ENCODE measurements at regions not wholly inside any gene's neighbourhood (a gene's known extent, or its start where the extent isn't known, plus 50 kb on each side); places are given as distances from the start of the nearest gene placed in this dataset.

DNA sequence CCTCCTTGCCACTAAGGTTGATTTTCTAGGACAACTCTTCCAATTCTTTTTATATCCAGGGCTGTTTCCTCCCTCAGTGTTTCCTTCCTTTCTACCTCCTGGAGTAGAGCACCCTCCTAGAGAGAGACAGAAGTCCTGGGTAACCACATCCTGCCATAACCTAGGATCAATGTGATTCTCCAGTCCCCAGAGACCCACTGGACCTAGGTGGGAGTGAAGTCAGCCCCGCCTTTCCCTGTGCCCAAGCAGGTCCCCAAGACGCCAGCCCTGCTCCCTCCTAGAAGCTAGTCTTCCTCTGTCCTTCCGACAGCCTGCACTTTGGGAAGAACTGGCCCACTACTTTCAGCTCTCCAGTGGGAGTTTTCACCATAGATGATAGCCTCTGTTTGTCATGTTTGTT lies 166.8 kb upstream of the PLEKHG7 start:
- TF ChIP-seq POLR2A (IDR thresholded peaks at IDR 0.05; ENCODE audit: low read depth) (no peak), EP300 (IDR thresholded peaks at IDR 0.05) (no peak), POLR2AphosphoS5 (IDR thresholded peaks at IDR 0.05) (no peak)
- TF ChIP-seq, protein P1, sequence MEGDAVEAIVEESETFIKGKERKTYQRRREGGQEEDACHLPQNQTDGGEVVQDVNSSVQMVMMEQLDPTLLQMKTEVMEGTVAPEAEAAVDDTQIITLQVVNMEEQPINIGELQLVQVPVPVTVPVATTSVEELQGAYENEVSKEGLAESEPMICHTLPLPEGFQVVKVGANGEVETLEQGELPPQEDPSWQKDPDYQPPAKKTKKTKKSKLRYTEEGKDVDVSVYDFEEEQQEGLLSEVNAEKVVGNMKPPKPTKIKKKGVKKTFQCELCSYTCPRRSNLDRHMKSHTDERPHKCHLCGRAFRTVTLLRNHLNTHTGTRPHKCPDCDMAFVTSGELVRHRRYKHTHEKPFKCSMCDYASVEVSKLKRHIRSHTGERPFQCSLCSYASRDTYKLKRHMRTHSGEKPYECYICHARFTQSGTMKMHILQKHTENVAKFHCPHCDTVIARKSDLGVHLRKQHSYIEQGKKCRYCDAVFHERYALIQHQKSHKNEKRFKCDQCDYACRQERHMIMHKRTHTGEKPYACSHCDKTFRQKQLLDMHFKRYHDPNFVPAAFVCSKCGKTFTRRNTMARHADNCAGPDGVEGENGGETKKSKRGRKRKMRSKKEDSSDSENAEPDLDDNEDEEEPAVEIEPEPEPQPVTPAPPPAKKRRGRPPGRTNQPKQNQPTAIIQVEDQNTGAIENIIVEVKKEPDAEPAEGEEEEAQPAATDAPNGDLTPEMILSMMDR (IDR thresholded peaks at IDR 0.05): no peak
- Histone ChIP-seq H3K4me3 (no peak overlapping the region), H3K27me3 (no peaks in the 10 kb centered on the region), H3K4me1 (peaks cover 6 to 22% (median 14%) of the 10 kb centered on the region in 4 donors), H3K27ac (replicated peaks in 1 of 4) (no peak overlapping the region), H3K9me3 (no peaks in the 10 kb centered on the region), H3K36me3 (no peaks in the 10 kb centered on the region)
- intact Hi-C loops (cut with DNase I): no loop called here
- no peak for DNase-seq (ENCODE audit: extremely low spot score)
- WGBS: 100% methylated on average over 3 of the region's 3 CpGs

DNA sequence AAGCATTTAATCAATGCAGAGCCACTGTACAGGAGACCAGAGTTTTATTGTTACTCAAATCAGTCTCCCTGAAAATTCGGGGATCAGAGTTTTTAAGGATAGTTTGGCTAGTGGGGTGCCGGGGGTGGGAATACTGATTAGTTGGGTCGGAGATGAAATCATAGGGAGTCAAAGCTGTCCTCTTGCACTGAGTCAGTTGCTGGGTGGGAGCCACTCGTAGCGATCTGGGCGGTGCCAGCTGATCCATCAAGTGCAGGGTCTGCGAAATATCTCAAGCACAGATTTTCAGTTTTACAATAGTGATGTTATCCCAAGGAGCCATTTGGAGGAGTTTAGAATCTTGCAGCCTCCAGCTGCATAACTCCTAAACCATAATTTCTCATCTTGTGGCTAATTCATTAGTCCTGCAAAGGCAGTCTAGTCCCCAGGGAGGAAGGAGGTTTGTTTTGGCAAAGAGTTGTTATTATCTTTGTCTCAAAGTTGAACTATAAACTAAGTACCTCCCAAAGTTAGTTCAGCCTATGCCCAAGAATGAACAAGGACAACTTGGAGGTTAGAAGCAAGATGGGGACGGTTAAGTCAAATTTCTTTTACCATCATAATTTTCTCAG lies 169.4 kb upstream of the PLEKHG7 start:
- 87% methylated on average over 8 of the region's 8 CpGs for WGBS
- no peak overlapping the region for H3K4me3 ChIP-seq
- intact Hi-C loops (cut with DNase I): no loop called here

DNA sequence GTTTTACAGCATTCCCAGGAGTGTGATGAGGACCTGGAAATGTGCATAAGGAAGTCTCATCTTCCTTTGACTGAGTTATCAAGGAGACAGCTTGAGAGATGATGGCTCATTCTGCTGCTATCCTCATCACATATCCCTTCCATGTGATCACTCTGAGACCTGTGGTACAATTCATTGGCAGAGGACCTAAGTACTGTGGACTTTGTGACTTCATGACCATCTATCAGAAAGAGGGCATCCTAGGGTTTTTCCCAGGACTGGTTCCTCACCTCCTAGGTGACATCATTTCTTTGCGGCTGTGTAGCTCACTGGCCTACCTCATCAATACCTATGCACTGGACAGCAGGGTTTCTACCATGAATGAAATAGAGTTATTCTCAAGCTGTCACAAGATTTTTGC lies 172.1 kb upstream of the PLEKHG7 start:
- intact Hi-C loops (cut with DNase I): no loop called here
- Histone ChIP-seq H3K27me3 (no peaks in the 10 kb centered on the region), H3K9me3 (no peaks in the 10 kb centered on the region), H3K36me3 (no peaks in the 10 kb centered on the region), H3K4me3 (no peak overlapping the region), H3K4me1 (peaks cover 0 to 4% (median 0%) of the 10 kb centered on the region in 4 donors), H3K27ac (replicated peaks in 1 of 4) (no peak overlapping the region)
- DNase-seq (ENCODE audit: extremely low spot score): no peak
- no peak for TF ChIP-seq POLR2A (IDR thresholded peaks at IDR 0.05; ENCODE audit: low read depth)
- no peak for TF ChIP-seq POLR2AphosphoS5 (IDR thresholded peaks at IDR 0.05)
- TF ChIP-seq EP300 (IDR thresholded peaks at IDR 0.05): no peak
- TF ChIP-seq, protein P1 (IDR thresholded peaks at IDR 0.05): no peak
- WGBS: 85% methylated on average over 1 of the region's 1 CpG

More for the DNA sequence above, 169.4 kb upstream of the PLEKHG7 start:
- TF ChIP-seq, protein P1 (IDR thresholded peaks at IDR 0.05): no peak
- TF ChIP-seq POLR2AphosphoS5 (IDR thresholded peaks at IDR 0.05) (no peak), POLR2A (IDR thresholded peaks at IDR 0.05; ENCODE audit: low read depth) (no peak), EP300 (IDR thresholded peaks at IDR 0.05) (no peak)
- DNase-seq (ENCODE audit: extremely low spot score): no peak
- Histone ChIP-seq H3K36me3 (no peaks in the 10 kb centered on the region), H3K4me1 (peaks cover 0 to 4% (median 0%) of the 10 kb centered on the region in 4 donors), H3K27me3 (no peaks in the 10 kb centered on the region), H3K9me3 (no peaks in the 10 kb centered on the region), H3K27ac (replicated peaks in 1 of 4) (no peak overlapping the region)

DNA sequence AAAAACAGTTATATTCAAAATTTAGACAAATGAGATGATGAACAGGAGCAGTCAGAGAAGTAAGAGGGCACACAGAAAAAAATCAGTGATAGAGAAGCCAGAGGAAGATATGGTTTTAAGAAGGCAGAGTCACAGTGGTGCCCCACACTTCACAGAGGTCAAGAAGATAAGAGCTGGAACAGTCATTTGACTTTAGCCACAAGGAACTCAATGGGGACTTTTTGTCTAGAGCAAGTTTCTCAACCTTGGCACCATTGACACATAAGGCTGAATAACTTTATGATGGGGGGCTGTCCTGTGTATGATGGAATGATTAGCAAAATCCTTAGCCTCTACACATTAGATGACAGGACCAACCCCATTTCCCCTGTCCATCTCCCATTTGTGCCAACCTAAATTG lies 172.8 kb upstream of the PLEKHG7 start:
- no peak for DNase-seq (ENCODE audit: extremely low spot score)
- Histone ChIP-seq H3K36me3 (no peaks in the 10 kb centered on the region), H3K27ac (replicated peaks in 1 of 4) (no peak overlapping the region), H3K27me3 (no peaks in the 10 kb centered on the region), H3K4me3 (no peak overlapping the region), H3K9me3 (no peaks in the 10 kb centered on the region), H3K4me1 (peaks cover 0 to 4% (median 0%) of the 10 kb centered on the region in 4 donors)
- intact Hi-C loops (cut with DNase I): no loop called here
- no peak for TF ChIP-seq POLR2AphosphoS5 (IDR thresholded peaks at IDR 0.05)
- TF ChIP-seq, protein P1 (IDR thresholded peaks at IDR 0.05): no peak
- TF ChIP-seq EP300 (IDR thresholded peaks at IDR 0.05): no peak
- TF ChIP-seq POLR2A (IDR thresholded peaks at IDR 0.05; ENCODE audit: low read depth): no peak

DNA sequence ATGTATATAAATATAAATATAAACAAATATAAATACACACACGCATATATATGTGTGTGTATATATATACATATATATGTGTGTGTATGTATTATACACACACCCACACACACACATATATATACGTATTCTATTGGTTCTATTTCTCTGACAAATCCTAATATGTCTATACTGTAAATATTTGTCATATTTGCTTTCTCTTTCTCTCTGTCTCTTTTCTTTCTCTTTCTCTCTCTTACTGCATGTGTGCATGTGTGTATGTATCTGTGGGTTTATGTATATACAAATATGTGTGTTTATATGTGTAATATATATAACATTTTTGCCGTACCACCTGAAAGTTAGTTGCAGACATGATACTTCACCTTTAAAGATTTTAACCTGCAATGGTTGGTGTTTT lies 174.2 kb upstream of the PLEKHG7 start:
- H3K9me3 ChIP-seq: no peaks in the 10 kb centered on the region
- peaks cover 0 to 3% (median 0%) of the 10 kb centered on the region in 4 donors for H3K4me1 ChIP-seq
- H3K4me3 ChIP-seq: no peak overlapping the region
- TF ChIP-seq POLR2AphosphoS5 (IDR thresholded peaks at IDR 0.05): no peak
- no peaks in the 10 kb centered on the region for H3K36me3 ChIP-seq
- 93% methylated on average over 3 of the region's 3 CpGs for WGBS
- intact Hi-C loops (cut with DNase I): no loop called here
- H3K27ac ChIP-seq (replicated peaks in 1 of 4): no peak overlapping the region
- DNase-seq (ENCODE audit: extremely low spot score): no peak
- H3K27me3 ChIP-seq: no peaks in the 10 kb centered on the region
